Fibroblast of lung (primary cell): ENCODE measurements at regions not wholly inside any gene's neighbourhood (a gene's known extent, or its start where the extent isn't known, plus 50 kb on each side); places are given as distances from the start of the nearest gene placed in this dataset.

Experiments used
- CTCF ChIP-seq, 2 donors: IDR thresholded peaks in 1 of 2; conservative IDR thresholded peaks in 1 of 2; 1 replicate in 1 of 2; 2 replicates in 1 of 2; pipeline ENCODE4 v1.5.1; 2011 to 2012; ENCODE audit warnings: low read length in 2 of 2, control low read depth in 1 of 2, inconsistent platforms in 1 of 2, low read depth in 1 of 2, mild to moderate bottlenecking in 1 of 2
- EZH2 ChIP-seq: IDR thresholded peaks from 2 replicates; pipeline ENCODE4 v1.5.1; 2012; ENCODE audit warnings: low read length, control low read depth, mild to moderate bottlenecking; ENCODE audit errors: missing control alignments

DNA sequence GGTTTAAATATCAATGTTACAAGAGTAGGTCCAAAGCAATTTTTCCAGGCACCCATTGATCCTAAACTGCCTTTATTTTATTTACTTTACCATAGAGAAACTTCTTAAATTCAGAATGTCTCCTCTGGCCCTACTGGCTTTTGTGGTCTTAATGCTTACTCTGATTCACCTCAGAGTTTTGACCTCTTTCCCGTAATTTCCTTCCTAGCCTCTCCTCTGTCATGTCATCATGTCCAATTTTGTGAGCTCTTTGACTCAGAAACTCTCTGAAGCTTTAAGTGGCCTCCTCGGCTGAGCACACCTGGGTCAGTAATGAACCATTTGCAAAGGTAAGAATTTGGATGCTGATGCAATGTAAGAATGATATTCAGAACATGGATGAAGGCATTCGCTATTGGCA lies 303.8 kb upstream of the CDH18 start:
- TF ChIP-seq CTCF (conservative IDR thresholded peaks at IDR 0.05 in 1 of 2, IDR thresholded peaks at IDR 0.05 in 1 of 2; ENCODE audit: low read depth in 1 of 2, low read length in 2 of 2) (no peak), EZH2 (no peak)
